ENCODE measurements at regions not wholly inside any gene's neighbourhood (a gene's known extent, or its start where the extent isn't known, plus 50 kb on each side); places are given as distances from the start of the nearest gene placed in this dataset.

GRCh38 chr2:54360055-54360792, 95.9 kb upstream of the SPTBN1 start:
- DNase-seq, result no peak

GRCh38 chr2:54364409-54364808, 91.7 kb upstream of the SPTBN1 start:
- DNase-seq, result no peak

- no peak for DNase-seq
Observed at GRCh38 chr2:54365661-54366060, 90.5 kb upstream of the SPTBN1 start.

GRCh38 chr2:54366487-54367280, 89.4 kb upstream of the SPTBN1 start:
- DNase-seq, result no peak

DNA sequence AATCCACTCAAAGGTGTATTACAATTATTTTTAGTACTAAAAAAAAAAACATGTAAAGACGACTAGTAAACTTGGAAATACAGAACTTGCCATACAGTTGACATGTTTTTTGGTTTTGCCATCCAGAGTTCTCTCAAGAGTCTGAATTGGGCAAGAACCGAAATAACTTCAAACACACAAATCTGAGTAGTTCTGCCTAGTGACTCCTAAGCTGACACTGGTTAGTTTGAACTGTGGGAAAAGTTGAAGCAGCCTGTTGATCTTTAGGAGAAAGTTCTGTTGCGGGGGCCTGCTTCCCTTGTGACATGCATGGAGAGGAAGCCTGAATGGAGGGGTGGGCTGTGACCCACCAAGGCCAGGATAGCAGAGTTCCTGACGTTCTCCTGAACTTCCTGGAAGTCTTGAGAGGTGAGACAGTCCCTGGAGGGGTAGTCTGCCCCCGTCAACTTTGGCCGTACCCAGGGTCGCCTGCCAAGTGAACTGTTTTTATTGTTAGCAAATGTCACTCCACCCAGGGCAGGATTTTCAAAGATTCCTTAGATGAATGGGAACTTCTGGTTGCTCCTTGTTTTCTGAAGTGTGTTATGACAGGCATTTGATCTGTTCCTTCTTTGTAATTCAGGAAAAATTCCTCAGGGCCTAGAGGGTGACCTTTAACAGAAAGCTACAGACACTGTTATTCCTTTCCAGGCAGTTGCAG, 85.6 kb upstream of the SPTBN1 start:
- DNase-seq, result no peak

DNA sequence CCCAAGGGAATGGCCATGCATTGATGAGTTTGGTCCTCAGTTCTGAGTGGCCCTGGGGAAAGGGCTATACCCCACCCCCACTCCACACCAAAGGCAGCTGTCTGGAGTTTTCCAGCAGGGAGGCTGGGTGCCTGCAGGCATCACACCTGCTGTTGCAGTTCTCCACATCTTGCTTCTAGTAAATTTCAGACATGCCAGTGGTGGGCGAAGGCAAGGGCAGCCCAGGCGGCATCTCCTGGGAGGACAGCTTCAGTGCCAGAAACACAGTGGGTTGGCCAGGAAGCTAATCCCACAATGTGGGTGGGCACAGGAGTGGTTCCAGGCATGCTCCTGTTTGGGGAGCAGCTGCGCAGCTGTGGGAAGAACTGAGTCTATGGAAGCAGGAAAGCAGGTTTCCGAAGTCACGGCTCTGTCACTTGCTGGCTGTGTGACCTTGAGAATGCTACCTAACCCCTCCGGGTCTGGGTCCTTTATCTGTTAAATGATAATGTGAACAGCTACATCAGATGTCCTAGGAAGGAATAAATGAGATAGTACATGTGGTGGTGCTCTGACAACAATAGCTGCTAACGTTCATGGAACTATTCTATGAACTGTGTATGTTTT, 84.6 kb upstream of the SPTBN1 start:
- DNase-seq, result no peak

DNA sequence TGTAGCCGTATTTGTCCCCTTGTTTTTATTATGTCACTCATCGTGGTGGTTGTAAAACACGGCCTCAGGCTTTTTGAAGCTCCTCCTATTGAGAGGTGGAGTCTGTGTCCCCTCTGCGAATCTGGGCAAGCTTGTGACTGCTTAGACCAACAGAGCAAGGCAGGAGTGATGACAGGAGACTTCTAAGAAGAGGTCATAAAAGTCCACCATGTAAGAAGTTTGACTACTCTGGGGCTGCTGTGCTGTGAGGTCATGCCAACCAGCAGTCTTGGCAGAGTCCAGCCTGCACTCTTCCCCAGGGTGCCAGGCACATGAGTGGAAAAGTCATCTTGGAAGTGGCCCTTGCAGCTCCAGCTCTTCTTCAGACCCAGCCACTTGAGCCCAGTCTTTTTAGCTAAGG, 83.8 kb upstream of the SPTBN1 start:
- DNase-seq, result no peak

GRCh38 chr2:54373855-54374254, 82.3 kb upstream of the SPTBN1 start:
- no peak for DNase-seq

DNA sequence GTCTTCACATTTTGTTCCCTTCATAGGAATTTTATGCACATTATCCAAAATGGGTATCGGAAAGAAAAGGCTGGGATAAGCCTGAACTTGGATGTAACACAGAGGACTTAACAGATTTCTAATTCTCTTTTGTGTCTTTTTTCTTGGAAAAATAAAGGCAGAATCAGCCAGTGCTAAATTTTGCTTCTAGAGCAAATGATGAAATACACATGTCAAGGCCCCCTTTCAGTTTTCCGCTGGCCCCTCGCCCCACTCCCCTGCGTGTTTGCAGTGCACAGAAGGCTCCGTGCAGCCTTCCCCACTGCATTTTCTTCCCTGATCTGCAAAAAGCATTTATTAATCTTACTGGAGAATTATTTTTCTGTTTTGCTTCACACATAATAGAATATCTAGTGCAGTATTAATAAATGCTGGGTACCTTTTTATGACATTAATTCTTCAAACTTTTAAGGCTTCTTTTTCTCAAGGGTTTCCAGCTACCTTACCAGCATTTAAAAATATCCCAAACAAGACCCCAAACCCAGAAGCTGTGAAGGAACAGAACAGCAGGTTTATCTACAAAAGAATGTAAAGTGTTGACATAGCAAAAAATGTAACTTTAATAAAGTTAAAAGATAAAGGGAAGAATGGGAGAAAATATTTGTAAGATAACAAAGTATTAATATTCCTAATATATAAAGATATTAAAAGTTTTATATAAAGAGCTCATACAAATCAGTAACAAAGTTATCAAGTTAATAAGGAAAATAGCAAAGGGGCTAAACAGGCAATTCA, 81.3 kb upstream of the SPTBN1 start:
- no peak for DNase-seq

DNA sequence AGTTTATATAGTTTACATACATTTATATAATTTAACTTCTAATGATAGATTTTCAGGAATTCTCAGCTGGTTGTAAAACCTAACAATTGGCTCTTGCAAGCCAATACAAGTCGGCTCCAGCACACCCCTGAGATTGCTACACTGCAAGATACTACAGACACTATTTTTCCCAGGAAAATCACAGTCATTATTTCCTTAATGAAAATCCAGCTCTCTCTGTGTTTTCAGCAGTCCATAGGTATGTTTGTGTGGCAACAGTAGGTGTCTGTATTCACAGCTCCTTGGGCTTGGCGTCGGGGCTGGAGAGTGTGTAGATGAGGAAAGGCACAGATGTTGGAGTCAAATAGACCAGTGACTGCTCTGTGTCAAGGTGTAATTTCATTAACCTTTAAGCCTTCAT, 78.7 kb upstream of the SPTBN1 start:
- DNase-seq, result no peak

- DNase-seq, result no peak
Observed at GRCh38 chr2:54377901-54378493, 78.1 kb upstream of the SPTBN1 start.

DNA sequence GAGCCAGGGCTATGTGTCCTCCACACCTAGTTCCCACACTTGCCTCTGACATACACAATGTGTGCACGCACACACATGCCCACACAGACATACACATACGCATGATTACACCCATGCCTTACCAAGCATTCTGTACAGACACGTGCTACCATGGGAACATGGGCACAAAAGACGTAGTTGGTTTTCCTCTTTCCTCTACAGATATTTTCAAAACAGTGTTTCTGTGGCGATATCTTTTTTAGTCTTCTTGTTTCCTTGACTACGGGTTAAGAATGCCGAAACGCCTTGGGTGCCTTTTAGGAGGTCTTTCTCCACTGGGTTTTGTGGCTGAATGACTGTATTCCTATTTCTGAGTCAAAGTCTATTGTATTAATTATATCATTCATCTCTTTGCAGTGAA, 75.5 kb upstream of the SPTBN1 start:
- no peak for DNase-seq

- no peak for DNase-seq
Observed at GRCh38 chr2:54381293-54381692, 74.8 kb upstream of the SPTBN1 start.

DNA sequence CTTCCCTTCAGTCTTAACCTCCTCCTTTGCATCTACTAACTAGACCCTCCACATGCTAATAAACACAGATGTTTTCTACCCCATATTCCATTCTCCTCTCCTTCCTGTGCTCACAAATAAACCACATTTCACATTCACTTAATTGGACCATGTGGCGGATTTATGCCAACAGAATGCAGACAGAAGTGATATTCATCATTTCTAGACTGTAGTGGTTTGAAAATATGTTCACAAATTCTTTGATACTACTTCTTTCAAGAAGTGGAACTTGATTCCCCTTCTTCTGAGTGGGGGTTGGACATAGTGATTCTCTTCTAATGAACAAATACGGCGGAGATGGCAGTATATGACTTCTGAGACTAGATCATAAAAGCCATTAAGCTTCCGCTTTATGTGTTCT, 73.5 kb upstream of the SPTBN1 start:
- no peak for DNase-seq

- DNase-seq, result no peak
Observed at GRCh38 chr2:54384301-54385203, 71.6 kb upstream of the SPTBN1 start.

DNA sequence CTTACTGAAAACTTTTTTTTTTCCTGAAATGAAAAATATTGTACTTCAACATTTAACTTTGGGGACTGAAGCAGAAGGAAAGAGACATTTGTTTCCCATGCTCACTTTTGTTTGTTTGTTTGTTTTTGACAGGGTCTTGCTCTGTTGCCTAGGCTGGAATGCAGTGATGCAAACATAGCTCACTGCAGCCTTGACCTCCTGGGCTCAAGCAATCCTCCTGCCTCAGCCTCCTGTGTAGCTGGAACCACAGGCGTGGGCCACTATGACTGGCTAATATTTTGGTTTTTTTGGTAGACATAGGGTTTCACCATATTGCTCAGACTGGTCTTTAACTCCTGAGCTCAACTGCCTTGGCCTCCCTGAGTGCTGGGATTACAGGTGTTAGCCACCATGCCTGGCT, 70.9 kb upstream of the SPTBN1 start:
- no peak for DNase-seq

GRCh38 chr2:54386585-54386984, 69.5 kb upstream of the SPTBN1 start:
- DNase-seq, result no peak

- no peak for DNase-seq
Observed at GRCh38 chr2:54387059-54387991, 68.8 kb upstream of the SPTBN1 start.

- no peak for DNase-seq
Observed at GRCh38 chr2:54388076-54388475, 68.1 kb upstream of the SPTBN1 start.
